ENCODE measurements at regions not wholly inside any gene's neighbourhood (a gene's known extent, or its start where the extent isn't known, plus 50 kb on each side); places are given as distances from the start of the nearest gene placed in this dataset.

DNA sequence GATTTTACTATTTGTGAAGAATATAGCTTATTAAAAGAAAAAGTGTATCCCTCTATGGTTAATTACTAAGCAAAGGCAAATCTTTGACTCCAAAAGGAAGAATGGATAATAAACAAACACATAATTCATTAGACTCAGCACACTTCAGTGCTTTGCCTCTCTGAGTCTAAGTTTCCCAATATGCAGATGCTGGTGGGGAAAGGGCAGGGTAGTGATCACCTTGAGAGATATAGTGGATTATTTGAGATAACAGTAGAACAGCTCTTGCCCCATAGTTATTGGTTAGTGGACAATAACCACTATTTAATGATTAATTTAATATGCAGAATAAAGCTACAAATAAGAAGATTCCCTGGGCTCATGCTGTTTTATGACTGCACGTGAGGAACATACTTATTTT is 98.2 kb upstream of the SLC8A1 start:
- H3K4me1 Mint-ChIP-seq: no peaks in the 10 kb centered on the region

GRCh38 chr2:40551081-40551480 is 99.2 kb upstream of the SLC8A1 start:
- POLR2A ChIA-PET (ENCODE audit: partially characterized antibody): no interaction called here
- H3K4me1 ChIP-seq (ENCODE audit: insufficient read depth, low read length): no peaks in the 10 kb centered on the region
- no peaks in the 10 kb centered on the region for H3K9me3 ChIP-seq (ENCODE audit: control insufficient read depth in 1 of 2, low read length in 2 of 2)
- H3K36me3 ChIP-seq (ENCODE audit: insufficient read depth, low read length): no peaks in the 10 kb centered on the region
- CTCF ChIA-PET (ENCODE audit: partially characterized antibody): no interaction called here
- no peaks in the 10 kb centered on the region for H3K36me3 Mint-ChIP-seq
- H3K4me3 Mint-ChIP-seq: no peak overlapping the region
- H3K27ac Mint-ChIP-seq: no peak overlapping the region
- H3K4me3 ChIP-seq (ENCODE audit: low read length in 2 of 2): no peak overlapping the region
- no peaks in the 10 kb centered on the region for H3K9me3 Mint-ChIP-seq
- no peaks in the 10 kb centered on the region for H3K4me1 Mint-ChIP-seq
- no peak for DNase-seq
- intact Hi-C loops (cut with micrococcal nuclease): no loop called here
- H3K27ac ChIP-seq (ENCODE audit: low read depth, low read length): no peak overlapping the region
- no peaks in the 10 kb centered on the region for H3K27me3 Mint-ChIP-seq
- H3K27me3 ChIP-seq (ENCODE audit: insufficient read depth, low read length): no peaks in the 10 kb centered on the region

More for the DNA sequence above, 98.2 kb upstream of the SLC8A1 start:
- ChIA-PET CTCF (ENCODE audit: partially characterized antibody) (no interaction called here), POLR2A (ENCODE audit: partially characterized antibody) (no interaction called here)
- Histone ChIP-seq H3K36me3 (ENCODE audit: insufficient read depth, low read length) (no peaks in the 10 kb centered on the region), H3K4me3 (ENCODE audit: low read length in 2 of 2) (no peak overlapping the region), H3K27me3 (ENCODE audit: insufficient read depth, low read length) (no peaks in the 10 kb centered on the region), H3K4me1 (ENCODE audit: insufficient read depth, low read length) (no peaks in the 10 kb centered on the region), H3K27ac (ENCODE audit: low read depth, low read length) (no peak overlapping the region), H3K9me3 (ENCODE audit: control insufficient read depth in 1 of 2, low read length in 2 of 2) (no peaks in the 10 kb centered on the region)
- intact Hi-C loops (cut with micrococcal nuclease): no loop called here
- no peak overlapping the region for H3K27ac Mint-ChIP-seq
- H3K4me3 Mint-ChIP-seq: no peak overlapping the region
- H3K9me3 Mint-ChIP-seq: peaks cover 0 to 5% (median 0%) of the 10 kb centered on the region in 8 donors
- no peaks in the 10 kb centered on the region for H3K27me3 Mint-ChIP-seq
- DNase-seq: no peak
- no peaks in the 10 kb centered on the region for H3K36me3 Mint-ChIP-seq

GRCh38 chr2:40554665-40555294 is 102.9 kb upstream of the SLC8A1 start:
- no peaks in the 10 kb centered on the region for H3K4me1 ChIP-seq (ENCODE audit: insufficient read depth, low read length)
- Mint-ChIP-seq H3K4me1 (no peaks in the 10 kb centered on the region), H3K27me3 (no peaks in the 10 kb centered on the region), H3K4me3 (no peak overlapping the region), H3K36me3 (no peaks in the 10 kb centered on the region), H3K9me3 (no peaks in the 10 kb centered on the region), H3K27ac (no peak overlapping the region)
- ChIA-PET CTCF (ENCODE audit: partially characterized antibody) (interaction anchor here (1.2 kb wide), 1 partner anchor 641 kb away, joined by 3 read pairs; no protein-coding TSS in a partner anchor), POLR2A (ENCODE audit: partially characterized antibody) (no interaction called here)
- H3K36me3 ChIP-seq (ENCODE audit: insufficient read depth, low read length): no peaks in the 10 kb centered on the region
- H3K4me3 ChIP-seq (ENCODE audit: low read length in 2 of 2): no peak overlapping the region
- no peak overlapping the region for H3K27ac ChIP-seq (ENCODE audit: low read depth, low read length)
- intact Hi-C loops (cut with micrococcal nuclease): no loop called here
- H3K9me3 ChIP-seq (ENCODE audit: control insufficient read depth in 1 of 2, low read length in 2 of 2): no peaks in the 10 kb centered on the region
- no peaks in the 10 kb centered on the region for H3K27me3 ChIP-seq (ENCODE audit: insufficient read depth, low read length)
- DNase-seq: no peak

GRCh38 chr2:40556293-40556692 is 104.4 kb upstream of the SLC8A1 start:
- intact Hi-C loops (cut with micrococcal nuclease): no loop called here
- no peak overlapping the region for H3K27ac Mint-ChIP-seq

GRCh38 chr2:40556739-40557138 is 104.8 kb upstream of the SLC8A1 start:
- H3K9me3 ChIP-seq (ENCODE audit: control insufficient read depth in 1 of 2, low read length in 2 of 2): no peaks in the 10 kb centered on the region
- H3K4me3 ChIP-seq (ENCODE audit: low read length in 2 of 2): no peak overlapping the region
- no peaks in the 10 kb centered on the region for H3K27me3 Mint-ChIP-seq
- no peaks in the 10 kb centered on the region for H3K4me1 Mint-ChIP-seq
- no peaks in the 10 kb centered on the region for H3K9me3 Mint-ChIP-seq
- H3K4me3 Mint-ChIP-seq: no peak overlapping the region
- ChIA-PET CTCF (ENCODE audit: partially characterized antibody) (no interaction called here), POLR2A (ENCODE audit: partially characterized antibody) (no interaction called here)
- no peaks in the 10 kb centered on the region for H3K27me3 ChIP-seq (ENCODE audit: insufficient read depth, low read length)
- no peak overlapping the region for H3K27ac Mint-ChIP-seq
- no peaks in the 10 kb centered on the region for H3K36me3 Mint-ChIP-seq
- H3K36me3 ChIP-seq (ENCODE audit: insufficient read depth, low read length): no peaks in the 10 kb centered on the region
- DNase-seq: no peak
- H3K4me1 ChIP-seq (ENCODE audit: insufficient read depth, low read length): no peaks in the 10 kb centered on the region
- intact Hi-C loops (cut with micrococcal nuclease): no loop called here
- no peak overlapping the region for H3K27ac ChIP-seq (ENCODE audit: low read depth, low read length)

More at GRCh38 chr2:40556293-40556692, 104.4 kb upstream of the SLC8A1 start:
- Mint-ChIP-seq H3K4me3 (no peak overlapping the region), H3K9me3 (no peaks in the 10 kb centered on the region), H3K4me1 (no peaks in the 10 kb centered on the region), H3K36me3 (no peaks in the 10 kb centered on the region), H3K27me3 (no peaks in the 10 kb centered on the region)
- POLR2A ChIA-PET (ENCODE audit: partially characterized antibody): no interaction called here
- no peaks in the 10 kb centered on the region for H3K4me1 ChIP-seq (ENCODE audit: insufficient read depth, low read length)
- CTCF ChIA-PET (ENCODE audit: partially characterized antibody): no interaction called here
- H3K4me3 ChIP-seq (ENCODE audit: low read length in 2 of 2): no peak overlapping the region
- H3K27ac ChIP-seq (ENCODE audit: low read depth, low read length): no peak overlapping the region
- no peak for DNase-seq
- H3K36me3 ChIP-seq (ENCODE audit: insufficient read depth, low read length): no peaks in the 10 kb centered on the region
- H3K27me3 ChIP-seq (ENCODE audit: insufficient read depth, low read length): no peaks in the 10 kb centered on the region
- H3K9me3 ChIP-seq (ENCODE audit: control insufficient read depth in 1 of 2, low read length in 2 of 2): no peaks in the 10 kb centered on the region

DNA sequence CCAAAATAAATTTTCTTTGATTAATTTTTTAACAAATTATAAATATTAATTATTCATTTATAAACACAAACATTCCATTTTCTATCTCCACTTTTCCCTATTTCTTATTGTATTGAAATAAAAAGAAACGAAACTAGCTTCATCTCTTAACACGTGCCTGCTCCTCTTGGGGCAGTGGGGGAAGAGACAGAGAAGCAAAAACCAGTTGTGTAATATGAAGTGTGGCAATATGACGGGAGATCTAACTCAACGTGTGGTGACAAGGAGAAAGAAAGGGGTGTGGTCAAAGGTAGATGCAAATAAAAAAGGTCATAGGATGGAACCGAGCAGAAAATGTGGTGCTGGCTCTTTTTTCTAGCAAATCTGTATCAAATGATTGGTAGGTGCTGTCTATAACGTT is 106.9 kb upstream of the SLC8A1 start:
- no peaks in the 10 kb centered on the region for H3K36me3 Mint-ChIP-seq
- Histone ChIP-seq H3K9me3 (ENCODE audit: control insufficient read depth in 1 of 2, low read length in 2 of 2) (no peaks in the 10 kb centered on the region), H3K27me3 (ENCODE audit: insufficient read depth, low read length) (no peaks in the 10 kb centered on the region), H3K27ac (ENCODE audit: low read depth, low read length) (no peak overlapping the region), H3K4me3 (ENCODE audit: low read length in 2 of 2) (no peak overlapping the region), H3K4me1 (ENCODE audit: insufficient read depth, low read length) (no peaks in the 10 kb centered on the region), H3K36me3 (ENCODE audit: insufficient read depth, low read length) (no peaks in the 10 kb centered on the region)
- no peaks in the 10 kb centered on the region for H3K27me3 Mint-ChIP-seq
- no peaks in the 10 kb centered on the region for H3K4me1 Mint-ChIP-seq
- H3K27ac Mint-ChIP-seq: no peak overlapping the region
- CTCF ChIA-PET (ENCODE audit: partially characterized antibody): no interaction called here
- POLR2A ChIA-PET (ENCODE audit: partially characterized antibody): no interaction called here
- no peak for DNase-seq
- no peaks in the 10 kb centered on the region for H3K9me3 Mint-ChIP-seq
- no peak overlapping the region for H3K4me3 Mint-ChIP-seq
- intact Hi-C loops (cut with micrococcal nuclease): no loop called here

- POLR2A ChIA-PET (ENCODE audit: partially characterized antibody): no interaction called here
- Histone ChIP-seq H3K36me3 (ENCODE audit: insufficient read depth, low read length) (no peaks in the 10 kb centered on the region), H3K27me3 (ENCODE audit: insufficient read depth, low read length) (no peaks in the 10 kb centered on the region), H3K4me3 (ENCODE audit: low read length in 2 of 2) (no peak overlapping the region), H3K4me1 (ENCODE audit: insufficient read depth, low read length) (no peaks in the 10 kb centered on the region), H3K9me3 (ENCODE audit: control insufficient read depth in 1 of 2, low read length in 2 of 2) (no peaks in the 10 kb centered on the region), H3K27ac (ENCODE audit: low read depth, low read length) (no peak overlapping the region)
- Mint-ChIP-seq H3K4me1 (no peaks in the 10 kb centered on the region), H3K27ac (no peak overlapping the region), H3K4me3 (no peak overlapping the region), H3K36me3 (no peaks in the 10 kb centered on the region), H3K9me3 (peaks cover 0 to 2% (median 0%) of the 10 kb centered on the region in 8 donors), H3K27me3 (no peaks in the 10 kb centered on the region)
- CTCF ChIA-PET (ENCODE audit: partially characterized antibody): no interaction called here
- no peak for DNase-seq
- intact Hi-C loops (cut with micrococcal nuclease): no loop called here
Observed at GRCh38 chr2:40559175-40559574, 107.3 kb upstream of the SLC8A1 start.

GRCh38 chr2:40564184-40564583 is 112.3 kb upstream of the SLC8A1 start:
- H3K4me1 Mint-ChIP-seq: no peaks in the 10 kb centered on the region
- Histone ChIP-seq H3K4me3 (ENCODE audit: low read length in 2 of 2) (no peak overlapping the region), H3K27me3 (ENCODE audit: insufficient read depth, low read length) (no peaks in the 10 kb centered on the region), H3K4me1 (ENCODE audit: insufficient read depth, low read length) (no peaks in the 10 kb centered on the region), H3K9me3 (ENCODE audit: control insufficient read depth in 1 of 2, low read length in 2 of 2) (no peaks in the 10 kb centered on the region), H3K36me3 (ENCODE audit: insufficient read depth, low read length) (no peaks in the 10 kb centered on the region), H3K27ac (ENCODE audit: low read depth, low read length) (no peak overlapping the region)
- intact Hi-C loops (cut with micrococcal nuclease): no loop called here
- no peak for DNase-seq
- no peaks in the 10 kb centered on the region for H3K36me3 Mint-ChIP-seq
- peaks cover 0 to 2% (median 0%) of the 10 kb centered on the region in 8 donors for H3K9me3 Mint-ChIP-seq
- H3K4me3 Mint-ChIP-seq: no peak overlapping the region
- ChIA-PET CTCF (ENCODE audit: partially characterized antibody) (no interaction called here), POLR2A (ENCODE audit: partially characterized antibody) (no interaction called here)
- H3K27me3 Mint-ChIP-seq: no peaks in the 10 kb centered on the region
- H3K27ac Mint-ChIP-seq: no peak overlapping the region

All from CD4-positive, alpha-beta memory T cell (primary cell).